SK-MEL-5 (cell line): ENCODE measurements at regions not wholly inside any gene's neighbourhood (a gene's known extent, or its start where the extent isn't known, plus 50 kb on each side); places are given as distances from the start of the nearest gene placed in this dataset.

Experiments used
- DNase-seq: peaks from one replicate; pipeline ENCODE4 v3.0.0-alpha.2; 2016; ENCODE audit warnings: low read depth, low spot score
- in situ Hi-C: cut with HindIII; loops from 2 replicates; pipeline ENCODE4 v1.10.0; 2016; ENCODE audit warnings: low sequenced_read_pairs, high pct_unique_total_duplicates, low pct_unique_long_range_greater_than_20kb

GRCh38 chr14:87508333-87508732 is 484.6 kb downstream of the GALC start:
- DNase-seq = no peak
- in situ Hi-C loops = no loop called here

DNA sequence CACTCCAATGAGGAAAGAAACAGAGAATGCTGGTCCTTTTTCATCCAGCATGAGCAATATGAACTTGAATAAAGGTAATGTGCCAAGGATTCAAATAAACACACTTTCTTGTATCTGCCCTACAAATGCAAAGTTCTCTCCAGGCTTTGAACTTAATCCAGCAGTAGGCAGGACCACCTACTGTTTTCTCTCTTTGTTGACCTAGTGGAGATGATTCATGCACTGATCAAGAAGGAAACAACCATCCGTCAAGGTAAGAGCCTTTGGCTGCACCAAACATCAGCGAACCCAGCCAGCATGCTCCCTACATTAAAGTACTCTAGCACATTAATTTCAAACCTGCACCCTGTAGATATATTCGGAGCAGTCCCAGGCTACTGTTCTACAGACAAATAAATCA is 489.3 kb downstream of the GALC start:
- no peak for DNase-seq
- in situ Hi-C loops = no loop called here

- in situ Hi-C loops = no loop called here
Observed at GRCh38 chr14:87497301-87497700, 495.7 kb downstream of the GALC start.

GRCh38 chr14:87494010-87494409 is 499.0 kb downstream of the GALC start:
- DNase-seq = peak; percentile 4
- in situ Hi-C loops = no loop called here

More at GRCh38 chr14:87497301-87497700, 495.7 kb downstream of the GALC start:
- DNase-seq = no peak

DNA sequence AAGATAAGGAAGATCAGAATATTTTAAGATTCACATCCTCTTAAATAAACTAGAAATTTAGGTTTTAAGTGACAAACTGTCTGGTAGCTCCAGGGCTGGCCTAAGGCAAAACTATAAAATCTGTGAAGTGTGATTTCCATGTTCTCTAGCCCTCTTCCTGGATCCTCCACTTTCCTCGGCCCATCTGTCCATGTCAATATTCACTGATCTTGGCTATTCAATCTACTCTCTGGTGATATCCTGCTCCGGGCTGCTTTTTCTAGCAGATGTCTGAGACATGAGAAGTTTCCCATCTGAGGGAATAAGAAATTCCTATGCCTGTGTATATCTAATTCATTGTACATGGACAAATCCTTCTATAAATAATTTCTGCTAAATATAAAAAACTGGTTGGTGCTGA is 500.4 kb downstream of the GALC start:
- in situ Hi-C loops = no loop called here
- DNase-seq = no peak

GRCh38 chr14:87491816-87492215 is 501.2 kb downstream of the GALC start:
- in situ Hi-C loops = no loop called here
- DNase-seq = peak; percentile 2

GRCh38 chr14:87489196-87489819 is 503.7 kb downstream of the GALC start:
- in situ Hi-C loops = no loop called here
- DNase-seq = no peak

DNA sequence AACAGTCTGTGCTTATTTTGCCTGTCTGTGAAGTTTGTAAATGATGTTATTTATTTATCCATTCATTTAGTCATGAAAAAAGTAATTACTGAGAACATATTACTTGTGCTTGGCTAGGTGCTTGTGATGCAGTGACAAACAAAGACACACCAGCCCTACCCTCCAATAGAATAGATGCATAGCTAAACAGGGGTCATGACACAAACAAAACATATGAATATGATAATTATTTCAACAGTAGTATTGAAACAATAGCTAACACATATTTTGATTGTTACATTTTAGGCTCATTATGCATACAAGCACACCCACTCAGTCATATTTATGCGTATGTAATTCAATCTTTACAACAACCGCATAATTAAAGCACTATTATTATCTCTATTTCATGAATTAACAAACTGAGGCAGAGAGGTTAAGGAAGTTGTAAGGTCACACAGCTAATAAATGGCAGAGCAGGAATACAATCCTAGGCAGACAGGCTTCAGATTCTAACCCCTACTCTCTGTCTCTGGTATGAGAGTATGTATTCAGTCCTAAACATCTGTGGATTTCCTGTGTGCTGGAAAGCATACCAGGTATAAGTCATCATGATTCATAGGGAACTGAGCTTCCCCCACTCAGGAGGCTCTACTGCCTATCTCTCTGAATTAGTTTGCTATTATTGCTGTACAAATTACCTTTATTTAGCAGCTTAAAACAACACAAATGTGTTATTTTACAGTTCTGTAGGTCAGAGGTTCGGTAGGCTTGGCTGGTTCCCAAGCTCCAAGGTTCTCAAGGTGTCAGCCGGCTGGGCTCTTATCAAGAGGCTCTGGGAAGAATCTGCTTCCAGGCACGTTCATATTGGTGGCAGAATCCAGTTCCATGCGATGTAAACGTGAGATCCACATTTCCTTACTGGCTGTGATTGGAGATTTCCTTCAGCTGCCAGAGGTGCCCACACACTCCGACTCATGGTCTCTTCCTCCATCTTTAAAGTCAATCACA is 509.4 kb downstream of the GALC start:
- in situ Hi-C loops = no loop called here
- DNase-seq = no peak

DNA sequence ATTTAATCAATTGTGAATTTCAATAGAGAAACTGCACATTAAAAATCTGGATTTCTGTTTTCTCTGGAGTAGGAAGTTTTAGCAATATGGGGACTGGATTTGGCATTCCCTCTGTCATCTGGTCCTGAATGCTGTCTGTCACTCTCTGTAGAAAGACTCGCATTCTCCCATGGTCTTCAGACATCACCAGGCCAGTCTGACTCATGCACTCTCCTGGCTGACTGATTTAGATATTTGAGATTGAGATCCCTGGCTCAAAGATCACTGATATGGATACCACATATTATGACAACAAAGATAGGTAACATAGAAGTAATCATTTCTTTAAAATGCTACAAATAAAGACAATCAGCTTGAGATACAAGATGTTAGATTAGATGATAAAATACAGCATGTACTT is 524.5 kb downstream of the GALC start:
- DNase-seq = no peak
- in situ Hi-C loops = no loop called here

- DNase-seq = no peak
- in situ Hi-C loops = no loop called here
Observed at GRCh38 chr14:87467578-87467977, 525.4 kb downstream of the GALC start.

- DNase-seq = no peak
- in situ Hi-C loops = no loop called here
Observed at GRCh38 chr14:87465770-87466169, 527.2 kb downstream of the GALC start.

DNA sequence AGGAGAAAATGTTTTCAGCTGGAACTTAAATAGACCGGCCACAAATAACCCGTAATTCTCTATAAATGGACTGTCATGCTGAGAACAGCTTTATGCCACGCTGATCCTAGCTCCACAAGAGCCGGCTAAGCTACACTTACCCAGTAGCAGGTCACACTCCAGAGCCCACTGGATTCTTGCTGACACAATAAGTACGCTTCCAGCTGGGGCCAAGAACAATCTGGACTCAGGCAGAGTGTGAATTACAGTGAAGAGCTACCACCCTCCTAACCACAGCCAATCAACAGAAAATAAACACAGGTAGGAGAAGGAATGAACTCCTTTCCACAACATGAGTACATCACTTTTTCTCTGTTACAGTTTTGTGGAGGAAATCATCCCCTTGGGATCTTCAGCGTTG is 531.3 kb downstream of the GALC start:
- in situ Hi-C loops = no loop called here
- no peak for DNase-seq

DNA sequence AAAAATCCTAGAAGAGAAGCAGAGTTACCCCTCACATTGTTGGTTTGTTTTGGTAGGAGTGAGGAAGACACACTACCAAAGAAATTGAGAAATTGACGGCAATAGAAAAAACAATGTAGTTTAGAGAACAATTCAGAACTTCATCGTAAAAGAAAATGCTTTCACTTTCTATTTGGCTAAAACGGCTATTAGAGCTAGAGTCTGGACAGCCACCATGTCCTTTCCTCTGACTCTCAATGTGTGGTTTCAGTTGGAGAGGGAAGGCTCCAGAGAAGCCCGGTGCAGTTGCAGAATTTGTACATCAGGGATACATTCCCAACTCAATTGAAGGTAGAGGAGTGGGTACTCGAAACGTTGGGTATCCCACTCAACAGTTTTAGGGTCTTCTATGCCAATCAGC is 535.3 kb downstream of the GALC start:
- in situ Hi-C loops = no loop called here

GRCh38 chr14:87450193-87450592 is 542.8 kb downstream of the GALC start:
- in situ Hi-C loops = no loop called here
- DNase-seq = no peak

More for the DNA sequence above, 535.3 kb downstream of the GALC start:
- DNase-seq = no peak

- in situ Hi-C loops = no loop called here
- DNase-seq = no peak
Observed at GRCh38 chr14:87449016-87449415, 544.0 kb downstream of the GALC start.

GRCh38 chr14:87443787-87444186 is 549.2 kb downstream of the GALC start:
- in situ Hi-C loops = no loop called here
- DNase-seq = no peak

DNA sequence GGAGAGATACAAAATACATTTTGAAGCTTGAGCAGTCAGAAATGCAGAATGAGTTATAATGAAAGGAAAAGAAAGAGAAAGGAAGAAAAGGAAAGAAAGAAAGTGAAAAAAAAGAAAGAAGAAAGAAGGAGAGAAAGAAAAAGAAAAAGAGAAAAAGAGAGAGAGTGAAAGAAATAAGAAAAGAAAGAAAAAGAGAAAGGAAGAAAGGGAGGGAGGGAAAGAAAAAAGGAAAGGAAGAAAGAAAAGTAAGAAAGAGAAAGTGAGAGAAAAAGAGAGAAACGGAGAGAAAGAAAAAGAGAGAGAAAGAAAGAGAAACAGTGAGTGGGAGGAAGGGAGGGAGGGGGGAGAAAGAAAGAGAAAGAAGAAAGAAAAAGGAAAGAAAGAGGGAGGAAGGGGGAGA is 549.9 kb downstream of the GALC start:
- DNase-seq = no peak
- in situ Hi-C loops = no loop called here

DNA sequence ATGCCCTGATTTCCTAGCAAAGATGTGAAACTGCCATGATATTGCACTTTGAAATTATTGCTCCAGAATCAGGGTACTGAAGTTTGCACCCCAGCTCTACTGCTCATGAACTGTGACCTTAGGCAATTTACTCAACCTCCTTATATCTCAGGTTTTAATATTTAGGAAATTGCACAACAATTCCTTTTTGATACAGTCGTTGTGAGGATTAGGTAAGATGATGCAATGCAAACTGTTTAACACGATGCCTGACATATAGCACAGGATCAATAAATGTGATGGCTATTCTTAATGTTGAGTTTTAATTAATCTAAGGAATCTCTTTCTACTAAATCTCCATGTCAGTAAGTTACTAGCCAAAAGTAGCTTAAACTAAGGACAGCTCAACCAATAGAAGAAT is 555.8 kb downstream of the GALC start:
- in situ Hi-C loops = no loop called here
- DNase-seq = no peak

DNA sequence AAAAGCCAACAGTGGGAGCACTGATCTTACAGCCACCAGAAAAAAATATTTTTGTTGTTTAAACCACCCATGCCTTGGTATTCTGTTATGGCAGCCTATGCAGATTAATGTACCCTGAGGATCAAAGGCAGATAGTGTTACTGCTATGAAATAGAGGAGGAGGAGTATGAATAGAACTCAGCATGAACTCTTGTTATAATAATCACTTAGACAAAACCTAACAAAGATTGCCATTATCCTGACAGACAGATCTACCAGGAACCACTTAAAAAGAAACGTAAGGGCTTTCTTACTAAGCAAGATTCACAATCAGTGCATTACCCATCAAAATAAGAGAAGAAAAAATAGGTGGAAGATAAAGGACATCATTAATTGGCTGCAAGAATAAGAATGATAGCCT is 558.3 kb downstream of the GALC start:
- in situ Hi-C loops = no loop called here
- DNase-seq = no peak
